Hindlimb muscle (tissue), 1 donor: ENCODE measurements at regions not wholly inside any gene's neighbourhood (a gene's known extent, or its start where the extent isn't known, plus 50 kb on each side); places are given as distances from the start of the nearest gene placed in this dataset.

Experiments used
- DNase-seq: peaks from one replicate; pipeline ENCODE4 v3.0.0-alpha.2; 2013

DNA sequence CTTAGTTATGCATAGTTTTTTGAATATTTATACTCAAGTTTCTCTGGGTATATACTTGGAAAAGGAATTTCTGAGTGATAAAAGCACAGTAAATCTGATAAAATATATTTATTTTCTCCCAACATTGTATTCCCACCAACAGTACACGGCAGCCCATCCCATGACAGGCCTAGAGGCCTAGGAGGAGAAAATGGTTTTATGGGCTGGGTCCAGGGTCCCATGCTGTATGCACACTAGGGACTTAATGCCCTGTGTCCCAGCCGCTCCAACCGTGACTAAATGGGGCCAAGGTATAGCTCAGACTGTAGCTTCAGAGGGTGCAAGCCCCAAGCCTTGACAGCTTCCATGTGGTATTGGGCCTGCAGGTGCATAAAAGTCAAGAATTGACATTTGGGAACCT lies 1007.7 kb downstream of the DSC3 start:
- no peak for DNase-seq

- no peak for DNase-seq
Observed at GRCh38 chr18:30016179-30016578, 1026.4 kb downstream of the DSC3 start.

GRCh38 chr18:30004965-30005364 lies 1037.6 kb downstream of the DSC3 start:
- no peak for DNase-seq

DNA sequence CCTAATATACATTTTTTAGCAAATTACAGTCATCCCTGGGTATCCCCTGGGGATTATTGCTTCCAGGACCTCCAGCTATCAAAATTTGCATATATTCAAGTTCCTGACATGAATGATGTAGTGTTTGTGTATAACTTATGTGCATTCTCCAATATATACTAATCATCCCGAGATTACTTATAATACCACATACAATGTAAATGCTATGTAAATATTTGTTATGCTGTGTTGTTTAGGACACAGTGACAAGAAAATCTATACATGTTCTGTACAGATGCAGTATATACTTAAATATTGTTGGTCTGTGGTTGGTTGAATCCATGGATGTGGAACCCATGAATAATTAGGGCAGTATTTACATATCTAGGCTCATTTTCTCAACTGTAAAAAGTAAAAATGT lies 1060.3 kb downstream of the DSC3 start:
- DNase-seq, result no peak

DNA sequence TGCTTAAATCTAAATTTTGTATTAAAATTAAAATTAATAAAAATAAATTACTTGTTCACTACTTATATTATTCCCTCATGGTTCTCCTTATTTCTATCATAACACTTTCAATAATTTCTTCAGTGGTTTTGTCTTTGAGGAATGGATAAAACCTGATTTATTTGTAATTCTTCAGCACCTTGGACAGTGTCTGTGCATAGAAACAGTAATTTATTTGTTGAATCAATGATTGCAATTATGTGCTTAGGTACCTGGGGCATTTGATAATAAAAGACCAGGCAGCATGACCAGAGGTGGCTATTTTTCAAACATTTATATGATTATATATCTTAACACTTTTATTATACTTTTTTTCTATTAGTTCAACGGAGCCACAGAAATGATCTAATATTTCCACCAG lies 1062.7 kb downstream of the DSC3 start:
- DNase-seq, result peak; percentile 2

GRCh38 chr18:29969876-29970275 lies 1072.7 kb downstream of the DSC3 start:
- no peak for DNase-seq

DNA sequence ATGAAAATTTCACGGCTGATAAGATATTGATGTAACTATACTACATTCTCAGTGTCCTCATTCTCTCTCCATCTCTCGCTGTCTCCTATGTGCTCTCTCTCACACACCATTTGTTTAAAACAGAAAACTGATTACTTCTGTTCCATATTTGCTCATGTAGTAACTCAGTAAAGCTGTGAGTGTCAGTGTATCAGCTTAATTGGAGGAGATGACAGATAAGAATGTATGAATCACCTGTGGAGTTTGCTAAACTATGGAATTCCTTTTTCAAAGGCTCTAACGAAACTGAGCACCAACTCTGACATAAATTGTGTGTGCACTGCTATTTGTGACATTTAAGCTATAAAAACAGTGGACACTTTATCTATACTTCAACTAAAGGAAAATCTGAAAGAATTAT lies 1080.0 kb downstream of the DSC3 start:
- no peak for DNase-seq

GRCh38 chr18:29960539-29960938 lies 1082.0 kb downstream of the DSC3 start:
- no peak for DNase-seq

DNA sequence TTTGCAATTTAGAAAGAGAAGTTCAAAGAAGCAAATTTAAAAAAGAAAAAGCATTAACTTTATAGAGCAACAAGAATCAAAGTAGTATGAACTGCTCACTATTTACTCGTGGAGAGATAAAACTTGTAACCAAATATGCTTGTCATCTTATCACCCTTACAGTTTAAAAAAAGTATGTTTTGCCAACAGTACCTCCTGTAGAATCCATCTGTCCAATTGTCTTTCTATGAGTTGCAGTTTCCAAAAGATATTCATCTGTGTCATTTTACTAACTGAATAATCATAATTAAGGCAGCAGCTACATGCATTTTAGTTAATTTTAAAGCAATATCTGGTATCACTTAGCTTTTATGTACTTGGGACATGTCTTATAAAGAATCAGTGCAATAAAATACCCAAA lies 1112.3 kb downstream of the DSC3 start:
- no peak for DNase-seq

DNA sequence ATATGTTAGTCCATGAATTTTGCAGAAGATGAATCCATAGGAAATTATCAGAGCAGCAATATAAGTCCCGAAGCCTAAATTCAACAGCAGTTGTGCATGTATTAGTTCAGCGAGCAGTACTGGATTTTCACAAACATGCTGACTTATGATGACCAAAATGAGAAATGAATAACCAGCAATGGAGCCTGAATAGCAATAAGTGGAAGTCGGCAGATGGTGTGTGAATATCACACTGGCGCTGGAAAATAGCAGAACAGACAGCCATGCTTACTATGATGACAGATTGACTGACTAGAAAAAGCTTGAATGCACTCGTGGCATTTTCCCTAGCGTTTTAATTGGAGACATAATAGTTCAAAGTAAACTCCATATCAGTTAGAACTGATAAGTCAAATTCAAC lies 1114.5 kb downstream of the DSC3 start:
- no peak for DNase-seq

GRCh38 chr18:29925566-29925965 lies 1117.0 kb downstream of the DSC3 start:
- no peak for DNase-seq

- no peak for DNase-seq
Observed at GRCh38 chr18:29912351-29912750, 1130.2 kb downstream of the DSC3 start.

DNA sequence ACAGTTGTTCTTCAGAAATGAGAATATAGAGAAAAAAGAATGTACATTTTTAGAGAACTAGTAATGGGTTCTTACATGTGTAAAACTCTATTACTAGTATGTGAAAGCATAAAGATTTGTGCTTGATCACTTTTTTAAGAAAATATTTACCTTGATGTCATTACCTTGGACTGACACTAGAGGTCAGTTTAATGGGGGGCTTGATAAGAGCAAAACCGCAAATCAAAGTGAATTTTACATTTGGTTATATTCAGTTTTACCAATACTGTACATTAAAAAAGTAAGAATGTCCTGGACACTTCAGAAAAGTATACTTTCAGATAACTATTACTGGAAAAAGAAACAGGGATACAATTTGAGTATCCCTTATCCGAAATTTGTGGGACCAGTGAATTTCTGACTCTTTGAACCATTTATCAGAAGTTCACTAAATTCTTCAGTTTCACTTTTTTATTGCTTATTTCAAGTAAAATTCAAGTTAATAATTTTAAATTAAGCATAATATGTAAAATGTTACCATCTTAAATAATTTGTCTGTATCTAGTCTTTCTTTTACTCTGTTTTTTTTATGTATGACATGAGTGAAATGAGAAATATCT lies 1149.5 kb downstream of the DSC3 start:
- peak; percentile 5 for DNase-seq

- DNase-seq, result no peak
Observed at GRCh38 chr18:29883114-29883513, 1159.4 kb downstream of the DSC3 start.

- no peak for DNase-seq
Observed at GRCh38 chr18:29882620-29883019, 1159.9 kb downstream of the DSC3 start.

DNA sequence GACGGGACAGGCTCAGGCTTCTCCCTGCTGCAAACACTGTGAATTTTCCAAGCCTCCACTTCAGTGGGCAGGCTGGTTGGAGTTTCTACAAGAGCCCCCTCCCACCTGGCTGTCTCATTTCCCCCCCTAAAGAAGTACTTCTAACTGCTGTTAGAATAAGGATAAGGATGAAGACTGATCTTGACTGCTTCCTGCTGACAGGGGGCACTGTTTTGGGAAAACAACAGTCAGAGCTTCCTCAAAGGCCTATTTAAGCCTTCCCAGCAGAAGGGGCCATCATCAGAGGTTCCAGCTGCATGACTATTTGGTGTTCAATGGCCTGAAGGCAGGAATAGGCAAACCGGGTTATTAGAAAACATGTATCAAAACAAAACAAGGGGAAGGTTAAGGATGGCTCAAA lies 1162.8 kb downstream of the DSC3 start:
- DNase-seq, result no peak

- DNase-seq, result peak; percentile 1
Observed at GRCh38 chr18:29874519-29875098, 1167.9 kb downstream of the DSC3 start.

GRCh38 chr18:29873211-29873610 lies 1169.3 kb downstream of the DSC3 start:
- no peak for DNase-seq

DNA sequence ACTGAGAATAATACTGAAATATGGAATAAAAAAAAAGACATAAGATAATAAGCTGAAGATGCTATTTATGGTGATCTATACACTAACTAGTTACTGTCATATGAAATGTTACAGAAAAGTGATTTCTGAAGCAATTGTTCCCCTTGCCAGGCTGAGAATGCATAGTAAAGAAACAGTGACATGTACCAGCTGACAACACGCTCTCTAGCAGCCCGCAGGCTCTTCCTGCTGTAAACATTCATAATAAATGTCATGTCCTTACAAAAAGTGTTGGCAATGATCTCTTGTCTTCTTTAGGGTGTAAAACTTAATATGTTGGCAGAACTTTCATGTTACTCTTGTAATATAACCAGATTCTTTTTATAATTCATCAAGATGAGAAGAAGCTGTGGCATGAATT lies 1171.3 kb downstream of the DSC3 start:
- DNase-seq, result no peak

- DNase-seq, result no peak
Observed at GRCh38 chr18:29862824-29863223, 1179.7 kb downstream of the DSC3 start.

DNA sequence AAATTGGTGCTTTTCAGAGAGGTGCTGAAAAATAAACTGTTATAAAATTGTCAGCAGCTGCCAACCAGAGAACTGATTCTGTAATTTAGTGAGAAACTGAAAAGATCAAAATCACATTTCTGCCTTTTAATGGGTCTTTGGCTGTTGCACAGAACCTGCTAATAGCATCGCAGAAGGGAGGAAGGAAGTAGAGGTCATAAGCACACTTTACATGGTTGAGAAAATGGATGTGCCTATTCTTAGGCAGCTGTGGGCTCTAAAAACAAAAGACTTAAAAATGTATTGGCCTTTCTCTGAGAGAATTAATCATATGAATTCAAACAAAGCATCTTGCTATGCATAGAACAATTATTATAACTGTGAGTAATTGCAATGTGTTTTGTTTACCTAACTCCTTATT lies 1186.9 kb downstream of the DSC3 start:
- DNase-seq, result no peak

DNA sequence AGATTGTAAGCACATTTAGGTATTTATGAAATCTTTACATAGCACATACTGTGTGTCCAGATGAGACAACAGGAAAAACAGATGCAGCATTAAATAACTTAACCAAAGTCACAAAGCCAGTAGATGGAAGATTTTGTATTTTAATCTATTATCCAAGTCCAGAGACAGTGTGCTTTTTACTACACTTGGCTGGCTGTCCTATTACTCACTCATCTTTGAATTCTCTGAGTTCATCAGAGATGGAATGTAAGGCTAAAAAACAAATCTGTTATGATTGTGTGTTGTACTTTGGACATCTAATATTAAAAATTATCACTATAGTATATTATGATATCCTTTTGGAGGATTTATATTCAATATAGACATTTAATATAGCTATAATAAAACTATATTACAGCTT lies 1189.4 kb downstream of the DSC3 start:
- DNase-seq, result no peak

DNA sequence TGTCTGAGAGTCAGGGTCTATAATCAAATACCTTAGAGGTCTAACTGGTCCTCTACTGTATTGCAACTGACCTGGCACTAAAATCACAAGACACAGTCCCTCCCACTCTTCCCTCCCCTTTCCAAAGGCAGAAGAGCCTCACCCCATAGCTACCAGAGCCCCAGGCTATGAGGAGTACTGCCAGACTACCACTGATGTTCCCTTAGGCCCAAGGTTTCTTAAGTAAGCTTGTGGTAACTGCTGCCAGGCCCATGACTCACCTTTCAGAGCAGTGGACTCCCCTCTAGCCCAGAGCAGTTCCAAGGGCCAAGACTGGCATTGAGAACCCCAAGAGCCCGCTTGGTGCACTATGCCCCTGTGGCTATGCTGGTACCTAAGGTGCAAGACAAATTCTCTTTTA lies 1193.4 kb downstream of the DSC3 start:
- DNase-seq, result no peak

GRCh38 chr18:29841631-29842030 lies 1200.9 kb downstream of the DSC3 start:
- DNase-seq, result no peak

DNA sequence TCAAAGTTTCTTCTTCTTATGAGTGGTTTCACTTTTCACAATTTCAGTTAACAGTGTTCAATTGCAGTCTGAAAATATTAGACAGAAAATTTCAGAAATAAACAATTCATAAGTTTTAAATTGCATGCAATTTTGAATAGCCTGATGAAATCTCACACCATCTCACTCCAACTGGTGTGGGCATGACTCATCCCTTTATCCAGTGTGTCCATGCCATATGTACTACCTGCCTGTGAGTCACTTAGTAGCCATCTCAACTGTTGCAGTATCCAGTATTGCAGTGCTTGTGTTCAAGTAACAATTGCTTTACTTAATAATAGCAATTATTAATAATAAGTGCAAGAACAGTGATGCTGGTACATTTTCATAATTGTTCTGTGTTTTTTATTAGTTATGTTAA lies 1202.5 kb downstream of the DSC3 start:
- DNase-seq, result no peak
